ENCODE measurements at regions not wholly inside any gene's neighbourhood (a gene's known extent, or its start where the extent isn't known, plus 50 kb on each side); places are given as distances from the start of the nearest gene placed in this dataset.

GRCh38 chr16:26247063-26247462 is 555.3 kb downstream of the HS3ST4 start:
- TF ChIP-seq CTCF (IDR thresholded peaks at IDR 0.05) (no peak), EP300 (IDR thresholded peaks at IDR 0.05) (no peak)

Data from upper lobe of left lung (tissue), 4 donors.